Muscle of leg (tissue), 3 donors: ENCODE measurements at regions not wholly inside any gene's neighbourhood (a gene's known extent, or its start where the extent isn't known, plus 50 kb on each side); places are given as distances from the start of the nearest gene placed in this dataset.

Experiments
- DNase-seq: peaks from one replicate; pipeline ENCODE4 v3.0.0; 2013
- H3K27ac ChIP-seq: one replicate; pipeline ENCODE4 v1.5.1; 2013; ENCODE audit warnings: mild to moderate bottlenecking, low read length, control low read depth
- H3K27me3 ChIP-seq: one replicate; pipeline ENCODE4 v1.6.1; 2013; ENCODE audit warnings: low read length; ENCODE audit not compliant: control insufficient read depth, insufficient read depth
- H3K36me3 ChIP-seq: one replicate; pipeline ENCODE4 v1.6.1; 2013; ENCODE audit warnings: low read length; ENCODE audit not compliant: control insufficient read depth, insufficient read depth
- H3K4me1 ChIP-seq: one replicate; pipeline ENCODE4 v1.6.1; 2013; ENCODE audit warnings: low read length; ENCODE audit not compliant: control insufficient read depth, insufficient read depth
- H3K4me3 ChIP-seq: one replicate; pipeline ENCODE4 v1.5.1; 2013; ENCODE audit warnings: low read length, control low read depth
- H3K9me3 ChIP-seq: replicated peaks from 2 replicates; pipeline ENCODE4 v1.6.1; 2013; ENCODE audit warnings: low read depth, low read length; ENCODE audit not compliant: control insufficient read depth
- WGBS: methylation state at CpG from one replicate; pipeline ENCODE4 v1.1.5; 2013; ENCODE audit warnings: missing lambda C conversion rate; ENCODE audit not compliant: insufficient coverage; 5-methylcytosine and 5-hydroxymethylcytosine counted together

- Histone ChIP-seq H3K4me1 (no peaks in the 10 kb centered on the region), H3K4me3 (no peak overlapping the region)
- 80% methylated on average over 2 of the region's 2 CpGs for WGBS
These were observed 602.4 kb upstream of the PRKX start for GRCh38 chrX:4315891-4316290.

GRCh38 chrX:4314586-4314985 is 601.1 kb upstream of the PRKX start:
- no peak for DNase-seq
- Histone ChIP-seq H3K9me3 (no peaks in the 10 kb centered on the region), H3K27me3 (no peaks in the 10 kb centered on the region), H3K27ac (no peak overlapping the region), H3K4me1 (no peaks in the 10 kb centered on the region), H3K4me3 (no peak overlapping the region), H3K36me3 (no peaks in the 10 kb centered on the region)
- WGBS, result 85% methylated on average over 1 of the region's 1 CpG

More at GRCh38 chrX:4315891-4316290, 602.4 kb upstream of the PRKX start:
- Histone ChIP-seq H3K36me3 (no peaks in the 10 kb centered on the region), H3K27me3 (no peaks in the 10 kb centered on the region), H3K9me3 (no peaks in the 10 kb centered on the region), H3K27ac (no peak overlapping the region)
- DNase-seq, result no peak

GRCh38 chrX:4277122-4277521 is 563.7 kb upstream of the PRKX start:
- no peaks in the 10 kb centered on the region for H3K9me3 ChIP-seq
- no peak for DNase-seq
- no peaks in the 10 kb centered on the region for H3K4me1 ChIP-seq
- H3K4me3 ChIP-seq, result no peak overlapping the region
- no peak overlapping the region for H3K27ac ChIP-seq
- H3K27me3 ChIP-seq, result no peaks in the 10 kb centered on the region
- WGBS, result 59% methylated on average over 2 of the region's 4 CpGs
- no peaks in the 10 kb centered on the region for H3K36me3 ChIP-seq

GRCh38 chrX:4268676-4269075 is 555.2 kb upstream of the PRKX start:
- Histone ChIP-seq H3K27ac (no peak overlapping the region), H3K36me3 (no peaks in the 10 kb centered on the region), H3K27me3 (peaks cover 2% of the 10 kb centered on the region), H3K9me3 (no peaks in the 10 kb centered on the region), H3K4me3 (no peak overlapping the region), H3K4me1 (no peaks in the 10 kb centered on the region)
- no peak for DNase-seq
- WGBS, result 13% methylated on average over 1 of the region's 2 CpGs

- H3K27ac ChIP-seq, result no peak overlapping the region
- H3K9me3 ChIP-seq, result no peaks in the 10 kb centered on the region
- 65% methylated on average over 2 of the region's 4 CpGs for WGBS
- no peak for DNase-seq
- H3K4me3 ChIP-seq, result no peak overlapping the region
- H3K27me3 ChIP-seq, result peaks cover 4% of the 10 kb centered on the region
- H3K4me1 ChIP-seq, result no peaks in the 10 kb centered on the region
- H3K36me3 ChIP-seq, result no peaks in the 10 kb centered on the region
These were observed 551.6 kb upstream of the PRKX start for GRCh38 chrX:4265036-4265435.

GRCh38 chrX:4263030-4263803 is 549.8 kb upstream of the PRKX start:
- WGBS, result 20% methylated on average over 1 of the region's 8 CpGs
- no peak overlapping the region for H3K27ac ChIP-seq
- no peak overlapping the region for H3K4me3 ChIP-seq
- H3K27me3 ChIP-seq, result peaks cover 2% of the 10 kb centered on the region
- H3K9me3 ChIP-seq, result no peaks in the 10 kb centered on the region
- H3K4me1 ChIP-seq, result no peaks in the 10 kb centered on the region
- peak; percentile 5 for DNase-seq
- no peaks in the 10 kb centered on the region for H3K36me3 ChIP-seq

GRCh38 chrX:4253092-4253491 is 539.6 kb upstream of the PRKX start:
- H3K27me3 ChIP-seq, result peaks cover 3% of the 10 kb centered on the region
- H3K27ac ChIP-seq, result no peak overlapping the region
- no peak for DNase-seq
- no peaks in the 10 kb centered on the region for H3K36me3 ChIP-seq
- H3K4me1 ChIP-seq, result no peaks in the 10 kb centered on the region
- H3K4me3 ChIP-seq, result no peak overlapping the region
- H3K9me3 ChIP-seq, result peaks cover 2% of the 10 kb centered on the region
- 40% methylated on average over 1 of the region's 2 CpGs for WGBS

GRCh38 chrX:4249401-4249800 is 536.0 kb upstream of the PRKX start:
- no peaks in the 10 kb centered on the region for H3K9me3 ChIP-seq
- 47% methylated on average over 8 of the region's 8 CpGs for WGBS

GRCh38 chrX:4243759-4244158 is 530.3 kb upstream of the PRKX start:
- no peaks in the 10 kb centered on the region for H3K4me1 ChIP-seq
- DNase-seq, result no peak
- H3K4me3 ChIP-seq, result no peak overlapping the region
- H3K36me3 ChIP-seq, result no peaks in the 10 kb centered on the region
- H3K9me3 ChIP-seq, result peaks cover 8% of the 10 kb centered on the region
- H3K27me3 ChIP-seq, result no peaks in the 10 kb centered on the region
- no CpG with 5 or more reads among the region's 2 CpGs for WGBS
- no peak overlapping the region for H3K27ac ChIP-seq

More at GRCh38 chrX:4249401-4249800, 536.0 kb upstream of the PRKX start:
- no peak for DNase-seq
- H3K36me3 ChIP-seq, result no peaks in the 10 kb centered on the region
- no peaks in the 10 kb centered on the region for H3K27me3 ChIP-seq
- no peak overlapping the region for H3K27ac ChIP-seq
- H3K4me1 ChIP-seq, result no peaks in the 10 kb centered on the region
- no peak overlapping the region for H3K4me3 ChIP-seq

- Histone ChIP-seq H3K9me3 (peaks cover 8% of the 10 kb centered on the region), H3K4me1 (no peaks in the 10 kb centered on the region), H3K36me3 (no peaks in the 10 kb centered on the region), H3K27me3 (no peaks in the 10 kb centered on the region), H3K4me3 (no peak overlapping the region), H3K27ac (no peak overlapping the region)
- 66% methylated on average over 6 of the region's 6 CpGs for whole genome bisulfite sequencing
- DNase-seq, result no peak
These were observed 527.2 kb upstream of the PRKX start for GRCh38 chrX:4240541-4241194.
